ENCODE measurements at regions not wholly inside any gene's neighbourhood (a gene's known extent, or its start where the extent isn't known, plus 50 kb on each side); places are given as distances from the start of the nearest gene placed in this dataset.
A peak's percentile ranks its signal among the peaks of the same experiment; 100 is the strongest.

GRCh38 chr9:107868186-107868585, 378.6 kb upstream of the KLF4 start:
- H3K27ac ChIP-seq, result no peak overlapping the region
- H3K4me3 ChIP-seq, result no peak overlapping the region
- TF ChIP-seq CTCF (IDR thresholded peaks at IDR 0.05), result no peak
- no peak for DNase-seq (ENCODE audit: low spot score)

- no peak for DNase-seq (ENCODE audit: low spot score)
- no peak for TF ChIP-seq CTCF (IDR thresholded peaks at IDR 0.05)
- Histone ChIP-seq H3K27ac (no peak overlapping the region), H3K4me3 (no peak overlapping the region)
Observed at GRCh38 chr9:107867738-107868137, 378.2 kb upstream of the KLF4 start.

GRCh38 chr9:107866711-107867311, 377.2 kb upstream of the KLF4 start:
- H3K27ac ChIP-seq, result peak overlapping the region in 1 of 2 donors; percentile 25
- H3K4me3 ChIP-seq, result no peak overlapping the region
- no peak for DNase-seq (ENCODE audit: low spot score)
- no peak for TF ChIP-seq CTCF (IDR thresholded peaks at IDR 0.05)

GRCh38 chr9:107863396-107863795, 373.8 kb upstream of the KLF4 start:
- Histone ChIP-seq H3K27ac (no peak overlapping the region), H3K4me3 (no peak overlapping the region)
- DNase-seq (ENCODE audit: low spot score), result no peak
- TF ChIP-seq CTCF (IDR thresholded peaks at IDR 0.05), result no peak

GRCh38 chr9:107862881-107863280, 373.3 kb upstream of the KLF4 start:
- H3K4me3 ChIP-seq, result no peak overlapping the region
- no peak overlapping the region for H3K27ac ChIP-seq
- no peak for DNase-seq (ENCODE audit: low spot score)
- TF ChIP-seq CTCF (IDR thresholded peaks at IDR 0.05), result no peak

- DNase-seq (ENCODE audit: low spot score), result no peak
- H3K27ac ChIP-seq, result no peak overlapping the region
- H3K4me3 ChIP-seq, result no peak overlapping the region
- no peak for TF ChIP-seq CTCF (IDR thresholded peaks at IDR 0.05)
Observed at GRCh38 chr9:107862323-107862722, 372.8 kb upstream of the KLF4 start.

- Histone ChIP-seq H3K4me3 (no peak overlapping the region), H3K27ac (no peak overlapping the region)
- DNase-seq (ENCODE audit: low spot score), result no peak
- TF ChIP-seq CTCF (IDR thresholded peaks at IDR 0.05), result no peak
Observed at GRCh38 chr9:107861075-107861474, 371.5 kb upstream of the KLF4 start.
